H1 (cell line): ENCODE measurements at regions not wholly inside any gene's neighbourhood (a gene's known extent, or its start where the extent isn't known, plus 50 kb on each side); places are given as distances from the start of the nearest gene placed in this dataset.

Experiments used
- CTCF ChIA-PET: fragments of 300-600 bp; sonication (Branson Sonifier 250); formaldehyde crosslinking; loops from one replicate; lab custom pipeline; 2021; ENCODE audit not compliant: partially characterized antibody; lab: Charles Lee
- POLR2A ChIA-PET: fragments of 300-600 bp; sonication (Branson Sonifier 250); formaldehyde crosslinking; loops from one replicate; lab custom pipeline; 2021; ENCODE audit warnings: inconsistent platforms; ENCODE audit not compliant: partially characterized antibody; lab: Charles Lee
- DNase-seq, 2 experiments: peaks; one replicate each; pipeline versions ENCODE4 v3.0.0 to v3.0.0-alpha.2; 2010 to 2022; ENCODE audit warnings: low spot score in 2 of 2, low read depth in 1 of 2, mixed read lengths in 1 of 2
- FAIRE-seq: peaks from 2 replicates; lab custom pipeline; 2011; peaks lifted over from hg19 to GRCh38; lab: Jason Lieb, UNC
- H2AFZ ChIP-seq: 2 replicates; pipeline ENCODE4 v1.8.1; 2012; ENCODE audit warnings: low read length, inconsistent platforms
- H2AK5ac ChIP-seq: 2 replicates; pipeline ENCODE4 v1.6.1; 2013; ENCODE audit warnings: low read depth, low read length
- H2BK120ac ChIP-seq: replicated peaks from 2 replicates; pipeline ENCODE3; 2013; ENCODE audit warnings: low read depth, low read length, inconsistent platforms
- H2BK12ac ChIP-seq: 2 replicates; pipeline ENCODE4 v1.6.1; 2013; ENCODE audit warnings: low read depth, low read length
- H2BK15ac ChIP-seq: 2 replicates; pipeline ENCODE4 v1.6.1; 2013; ENCODE audit warnings: low read length
- H2BK20ac ChIP-seq: 2 replicates; pipeline ENCODE4 v1.6.1; 2013; ENCODE audit warnings: low read length
- H2BK5ac ChIP-seq: 2 replicates; pipeline ENCODE4 v1.6.1; 2013; ENCODE audit warnings: low read depth, low read length
- H3K14ac ChIP-seq: 2 replicates; pipeline ENCODE4 v1.6.1; 2013; ENCODE audit warnings: inconsistent platforms; ENCODE audit not compliant: insufficient read length
- H3K18ac ChIP-seq: 2 replicates; pipeline ENCODE4 v1.6.1; 2013; ENCODE audit warnings: low read length; ENCODE audit errors: extremely low read depth
- H3K23ac ChIP-seq: 2 replicates; pipeline ENCODE4 v1.6.1; 2013; ENCODE audit warnings: inconsistent platforms; ENCODE audit not compliant: insufficient read length
- H3K23me2 ChIP-seq: 2 replicates; pipeline ENCODE4 v1.6.1; 2013; ENCODE audit warnings: low read depth, low read length
- H3K27ac ChIP-seq: 2 replicates; pipeline ENCODE4 v1.6.1; 2011; ENCODE audit warnings: low read depth, low read length, inconsistent platforms
- H3K27me3 ChIP-seq, 4 experiments: replicated peaks in 1 of 4; 1 replicate in 1 of 4; 2 replicates in 3 of 4; pipeline versions ENCODE4 v1.6.1 to v1.8.1; 2011 to 2013; ENCODE audit warnings: low read length in 3 of 4, mild to moderate bottlenecking in 3 of 4, inconsistent platforms in 2 of 4, mixed read lengths in 2 of 4, moderate library complexity in 1 of 4; ENCODE audit not compliant: control insufficient read depth in 3 of 4, insufficient read depth in 3 of 4; ENCODE audit errors: extremely low read depth in 1 of 4
- H3K36me3 ChIP-seq, 4 experiments: 2 replicates each; pipeline versions ENCODE4 v1.6.1 to v1.8.1; 2011 to 2013; ENCODE audit warnings: mild to moderate bottlenecking in 4 of 4, low read length in 3 of 4, moderate library complexity in 2 of 4, control low read depth in 1 of 4, inconsistent platforms in 1 of 4; ENCODE audit not compliant: insufficient read depth in 4 of 4, control insufficient read depth in 2 of 4
- H3K4ac ChIP-seq: replicated peaks from 2 replicates; pipeline ENCODE3; 2013; ENCODE audit warnings: low read length, low read depth, mixed read lengths, inconsistent platforms; ENCODE audit not compliant: insufficient read length
- H3K4me1 ChIP-seq, 4 experiments: replicated peaks in 1 of 4; 1 replicate in 1 of 4; 2 replicates in 3 of 4; pipeline versions ENCODE4 v1.6.1 to v1.8.1; 2011 to 2013; ENCODE audit warnings: low read length in 3 of 4, inconsistent platforms in 2 of 4, mixed read lengths in 1 of 4; ENCODE audit not compliant: insufficient read depth in 4 of 4, control insufficient read depth in 3 of 4
- H3K4me2 ChIP-seq, 2 experiments: 2 replicates each; pipeline versions ENCODE4 v1.6.1 to v1.8.1; 2011 to 2013; ENCODE audit warnings: low read depth in 2 of 2, low read length in 2 of 2, control low read depth in 1 of 2, inconsistent platforms in 1 of 2, mild to moderate bottlenecking in 1 of 2; ENCODE audit not compliant: insufficient read depth in 1 of 2
- H3K4me3 ChIP-seq, 4 experiments: fragments of 200-600, 300-600 bp in 1 of 4; sonication (generic), shearing (Covaris generic), sonication (Bioruptor Twin) in 1 of 4; 2 replicates each; pipeline versions ENCODE4 v1.5.1 to v1.8.1; 2011 to 2016; ENCODE audit warnings: low read length in 4 of 4, low read depth in 3 of 4, control low read depth in 2 of 4, inconsistent platforms in 2 of 4, mild to moderate bottlenecking in 2 of 4, mixed read lengths in 1 of 4, moderate library complexity in 1 of 4; ENCODE audit not compliant: insufficient read depth in 2 of 4; ENCODE audit errors: extremely low read depth in 1 of 4
- H3K56ac ChIP-seq: replicated peaks from 2 replicates; pipeline ENCODE3; 2013; ENCODE audit warnings: low read depth, mild to moderate bottlenecking, mixed read lengths, low read length, inconsistent platforms; ENCODE audit not compliant: insufficient read length
- H3K79me1 ChIP-seq: 2 replicates; pipeline ENCODE4 v1.6.1; 2013; ENCODE audit warnings: low read depth, low read length, control low read depth
- H3K79me2 ChIP-seq, 2 experiments: 2 replicates each; pipeline versions ENCODE4 v1.6.1 to v1.8.1; 2012 to 2013; ENCODE audit warnings: low read length in 2 of 2, mild to moderate bottlenecking in 2 of 2, inconsistent platforms in 1 of 2; ENCODE audit not compliant: insufficient read depth in 2 of 2, control insufficient read depth in 1 of 2
- H3K9ac ChIP-seq, 4 experiments: replicated peaks in 1 of 4; 1 replicate in 1 of 4; 2 replicates in 3 of 4; pipeline versions ENCODE4 v1.6.1 to v1.8.1; 2011 to 2013; ENCODE audit warnings: low read depth in 3 of 4, low read length in 3 of 4, control low read depth in 2 of 4, mild to moderate bottlenecking in 2 of 4, moderate library complexity in 2 of 4, inconsistent platforms in 1 of 4; ENCODE audit errors: extremely low read depth in 1 of 4
- H3K9me3 ChIP-seq, 2 experiments: 2 replicates each; pipeline versions ENCODE4 v1.6.1 to v1.8.1; 2012 to 2013; ENCODE audit warnings: mild to moderate bottlenecking in 2 of 2, moderate library complexity in 2 of 2, control low read depth in 1 of 2, inconsistent platforms in 1 of 2, low read depth in 1 of 2, low read length in 1 of 2, mixed read lengths in 1 of 2; ENCODE audit not compliant: insufficient read depth in 2 of 2
- H4K20me1 ChIP-seq, 2 experiments: replicated peaks in 1 of 2; 2 replicates each; pipeline versions ENCODE3 to v1.8.1; 2011 to 2013; ENCODE audit warnings: inconsistent platforms in 2 of 2, low read length in 2 of 2, mild to moderate bottlenecking in 1 of 2; ENCODE audit not compliant: insufficient read depth in 2 of 2, control insufficient read depth in 1 of 2
- H4K5ac ChIP-seq: 2 replicates; pipeline ENCODE4 v1.6.1; 2013; ENCODE audit warnings: low read length, low read depth, mixed read lengths, inconsistent platforms; ENCODE audit not compliant: insufficient read length
- H4K8ac ChIP-seq: 2 replicates; pipeline ENCODE4 v1.8.0; 2013; ENCODE audit warnings: mild to moderate bottlenecking, moderate library complexity, low read length, inconsistent platforms; ENCODE audit not compliant: insufficient read depth; ENCODE audit errors: extremely low read depth
- H4K91ac ChIP-seq: replicated peaks from 2 replicates; pipeline ENCODE3; 2013; ENCODE audit warnings: low read length, mixed read lengths, inconsistent platforms; ENCODE audit not compliant: insufficient read length
- CBX5 ChIP-seq: fragments of 300-800, 300-1000 bp; sonication (generic); IDR thresholded peaks from 2 replicates; pipeline ENCODE4 v1.7.1; 2016; ENCODE audit warnings: antibody characterized with exemption, low read length, low read depth
- CEBPB ChIP-seq: IDR thresholded peaks from 2 replicates; pipeline ENCODE4 v1.6.1; 2012; ENCODE audit warnings: low read depth, low read length
- CHD1 ChIP-seq: IDR thresholded peaks from 2 replicates; pipeline ENCODE4 v1.6.1; 2012; ENCODE audit warnings: low read depth, low read length, improper control_type of control experiment
- CREB1 ChIP-seq: IDR thresholded peaks from 2 replicates; pipeline ENCODE4 v1.6.1; 2012; ENCODE audit warnings: inconsistent platforms
- NRF1 ChIP-seq: IDR thresholded peaks from 2 replicates; pipeline ENCODE4 v1.6.1; 2011; ENCODE audit warnings: mild to moderate bottlenecking, low read depth, low read length, improper control_type of control experiment
- RXRA ChIP-seq: IDR thresholded peaks from 2 replicates; pipeline ENCODE4 v1.6.1; 2011; ENCODE audit warnings: low read depth, mild to moderate bottlenecking, low read length, moderate library complexity; ENCODE audit not compliant: insufficient read depth
- SAP30 ChIP-seq: fragments of 300-600 bp; sonication (generic); IDR thresholded peaks from 2 replicates; pipeline ENCODE4 v1.7.1; 2012; ENCODE audit warnings: low read length, moderate library complexity, mild to moderate bottlenecking, inconsistent platforms; ENCODE audit not compliant: insufficient read depth, insufficient replicate concordance
- SIX5 ChIP-seq: IDR thresholded peaks from 2 replicates; pipeline ENCODE4 v1.6.1; 2011; ENCODE audit warnings: mild to moderate bottlenecking, low read depth, low read length
- SP4 ChIP-seq: IDR thresholded peaks from 2 replicates; pipeline ENCODE4 v1.6.1; 2012; ENCODE audit warnings: low read length, inconsistent platforms
- WGBS, 2 experiments: shearing (Covaris generic) in 1 of 2; methylation state at CpG; one replicate each; pipeline versions ENCODE4 v1.1.6 to v1.1.7; 2013 to 2015; ENCODE audit warnings: low lambda C conversion rate in 2 of 2, mixed read lengths in 2 of 2, inconsistent platforms in 1 of 2, low coverage in 1 of 2, missing lambda C conversion rate in 1 of 2; ENCODE audit not compliant: insufficient replicate concordance in 2 of 2, insufficient coverage in 1 of 2, insufficient read length in 1 of 2; ENCODE audit errors: extremely low coverage in 1 of 2, missing lambda C conversion rate in 1 of 2; 5-methylcytosine and 5-hydroxymethylcytosine counted together
- TF ChIP-seq, protein P1 (sequence below), 3 experiments: IDR thresholded peaks; 1 replicate in 2 of 3; 2 replicates in 1 of 3; pipeline versions ENCODE4 v1.5.1 to v1.6.1; 2011; ENCODE audit warnings: low read length in 3 of 3, mild to moderate bottlenecking in 3 of 3, inconsistent platforms in 2 of 3, low read depth in 1 of 3, moderate library complexity in 1 of 3; ENCODE audit not compliant: insufficient read depth in 1 of 3; ENCODE audit errors: control extremely low read depth in 1 of 3
- TF ChIP-seq, protein P2 (sequence below): IDR thresholded peaks from 2 replicates; pipeline ENCODE4 v1.6.1; 2012; ENCODE audit warnings: low read length, inconsistent platforms

GRCh38 chr4:25533256-25533655 is 122.4 kb upstream of the SLC34A2 start:
- H3K4me3 ChIP-seq, result no peak overlapping the region
- ChIA-PET CTCF (interaction anchor here (0.9 to 3.4 kb wide), 2 partner anchors 9 to 17 kb away, joined by 3 to 31 read pairs; no protein-coding TSS in a partner anchor), POLR2A (no interaction called here)
- no peak overlapping the region for H3K9ac ChIP-seq
- H3K14ac ChIP-seq, result no peak overlapping the region
- no peaks in the 10 kb centered on the region for H3K9me3 ChIP-seq
- H3K79me1 ChIP-seq, result no peaks in the 10 kb centered on the region
- no peaks in the 10 kb centered on the region for H3K79me2 ChIP-seq
- H4K91ac ChIP-seq, result no peak overlapping the region
- FAIRE-seq, result no peak
- no peak overlapping the region for H2BK120ac ChIP-seq
- H2AK5ac ChIP-seq, result no peak overlapping the region
- no peak overlapping the region for H2BK5ac ChIP-seq
- no peak overlapping the region for H3K4me2 ChIP-seq
- no peak overlapping the region for H3K56ac ChIP-seq
- 69% methylated on average over 3 of the region's 3 CpGs; no CpG with 5 or more reads in 1 of the 2 experiments for WGBS, 2 experiments
- no peaks in the 10 kb centered on the region for H4K20me1 ChIP-seq
- no peak overlapping the region for H3K23ac ChIP-seq
- H2AFZ ChIP-seq, result no peak overlapping the region
- H3K4me1 ChIP-seq, result no peaks in the 10 kb centered on the region
- no peak overlapping the region for H4K5ac ChIP-seq
- no peak overlapping the region for H2BK15ac ChIP-seq
- H3K23me2 ChIP-seq, result no peaks in the 10 kb centered on the region; the same call in 1 of the 2 replicates
- H3K18ac ChIP-seq, result no peak overlapping the region
- no peaks in the 10 kb centered on the region for H3K27me3 ChIP-seq
- H4K8ac ChIP-seq, result no peak overlapping the region
- no peak overlapping the region for H2BK20ac ChIP-seq
- H3K4ac ChIP-seq, result no peak overlapping the region
- H3K27ac ChIP-seq, result no peak overlapping the region
- no peak for DNase-seq
- H2BK12ac ChIP-seq, result no peak overlapping the region
- no peaks in the 10 kb centered on the region for H3K36me3 ChIP-seq
- TF ChIP-seq CHD1, result no peak
- TF ChIP-seq, protein P1, sequence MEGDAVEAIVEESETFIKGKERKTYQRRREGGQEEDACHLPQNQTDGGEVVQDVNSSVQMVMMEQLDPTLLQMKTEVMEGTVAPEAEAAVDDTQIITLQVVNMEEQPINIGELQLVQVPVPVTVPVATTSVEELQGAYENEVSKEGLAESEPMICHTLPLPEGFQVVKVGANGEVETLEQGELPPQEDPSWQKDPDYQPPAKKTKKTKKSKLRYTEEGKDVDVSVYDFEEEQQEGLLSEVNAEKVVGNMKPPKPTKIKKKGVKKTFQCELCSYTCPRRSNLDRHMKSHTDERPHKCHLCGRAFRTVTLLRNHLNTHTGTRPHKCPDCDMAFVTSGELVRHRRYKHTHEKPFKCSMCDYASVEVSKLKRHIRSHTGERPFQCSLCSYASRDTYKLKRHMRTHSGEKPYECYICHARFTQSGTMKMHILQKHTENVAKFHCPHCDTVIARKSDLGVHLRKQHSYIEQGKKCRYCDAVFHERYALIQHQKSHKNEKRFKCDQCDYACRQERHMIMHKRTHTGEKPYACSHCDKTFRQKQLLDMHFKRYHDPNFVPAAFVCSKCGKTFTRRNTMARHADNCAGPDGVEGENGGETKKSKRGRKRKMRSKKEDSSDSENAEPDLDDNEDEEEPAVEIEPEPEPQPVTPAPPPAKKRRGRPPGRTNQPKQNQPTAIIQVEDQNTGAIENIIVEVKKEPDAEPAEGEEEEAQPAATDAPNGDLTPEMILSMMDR (IDR thresholded peaks at IDR 0.05; ENCODE audit: control extremely low read depth in 1 of 3, insufficient read depth in 1 of 3, low read depth in 1 of 3, low read length in 3 of 3), result no peak
- no peak for TF ChIP-seq SAP30
- TF ChIP-seq CBX5, result no peak
- no peak for TF ChIP-seq NRF1
- TF ChIP-seq SIX5, result no peak
- TF ChIP-seq, protein P2, sequence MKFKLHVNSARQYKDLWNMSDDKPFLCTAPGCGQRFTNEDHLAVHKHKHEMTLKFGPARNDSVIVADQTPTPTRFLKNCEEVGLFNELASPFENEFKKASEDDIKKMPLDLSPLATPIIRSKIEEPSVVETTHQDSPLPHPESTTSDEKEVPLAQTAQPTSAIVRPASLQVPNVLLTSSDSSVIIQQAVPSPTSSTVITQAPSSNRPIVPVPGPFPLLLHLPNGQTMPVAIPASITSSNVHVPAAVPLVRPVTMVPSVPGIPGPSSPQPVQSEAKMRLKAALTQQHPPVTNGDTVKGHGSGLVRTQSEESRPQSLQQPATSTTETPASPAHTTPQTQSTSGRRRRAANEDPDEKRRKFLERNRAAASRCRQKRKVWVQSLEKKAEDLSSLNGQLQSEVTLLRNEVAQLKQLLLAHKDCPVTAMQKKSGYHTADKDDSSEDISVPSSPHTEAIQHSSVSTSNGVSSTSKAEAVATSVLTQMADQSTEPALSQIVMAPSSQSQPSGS, result no peak
- TF ChIP-seq CEBPB, result no peak
- TF ChIP-seq SP4, result no peak
- TF ChIP-seq CREB1, result no peak
- no peak for TF ChIP-seq RXRA
